Endothelial cell of umbilical vein (primary cell): ENCODE measurements at regions not wholly inside any gene's neighbourhood (a gene's known extent, or its start where the extent isn't known, plus 50 kb on each side); places are given as distances from the start of the nearest gene placed in this dataset.

Experiments
- BruUV-seq: library from RNA; stranded (reverse); fragments of 400-500 nt; replicated peaks from 2 replicates; lab custom pipeline; 2021; lab: Mats Ljungman, UMichigan
- CTCF ChIA-PET: fragments of 300-600, 350-600 bp; sonication (Branson Sonifier 250); formaldehyde crosslinking; loops from one replicate; lab custom pipeline; 2021; ENCODE audit warnings: antibody characterized with exemption, inconsistent platforms; lab: Charles Lee
- POLR2A ChIA-PET: fragments of 300-600, 350-600 bp; sonication (Branson Sonifier 250); formaldehyde crosslinking; loops from one replicate; lab custom pipeline; 2021; ENCODE audit warnings: antibody characterized with exemption, inconsistent platforms; lab: Charles Lee
- DNase-seq: peaks from one replicate; pipeline ENCODE4 v3.0.0-alpha.2; 2011; ENCODE audit warnings: low read depth, low spot score
- FAIRE-seq: peaks from 2 replicates; lab custom pipeline; 2011; peaks lifted over from hg19 to GRCh38; lab: Jason Lieb, UNC
- H2AFZ ChIP-seq: 2 replicates; pipeline ENCODE4 v1.6.0; 2012; ENCODE audit warnings: low read depth, low read length, control low read depth, inconsistent platforms
- H3K27ac ChIP-seq: 2 replicates; pipeline ENCODE4 v1.5.1; 2011; ENCODE audit warnings: low read depth, mild to moderate bottlenecking, control low read depth, low read length, moderate library complexity; ENCODE audit not compliant: insufficient read depth
- H3K27me3 ChIP-seq, 2 experiments: 2 replicates each; pipeline versions ENCODE4 v1.6.0 to v1.6.1; 2011; ENCODE audit warnings: low read length in 2 of 2, mixed read lengths in 1 of 2; ENCODE audit not compliant: control insufficient read depth in 2 of 2, insufficient read depth in 2 of 2
- H3K36me3 ChIP-seq, 2 experiments: 2 replicates in 1 of 2; 3 replicates in 1 of 2; pipeline ENCODE4 v1.5.1; 2011; ENCODE audit warnings: low read length in 2 of 2, mild to moderate bottlenecking in 1 of 2, moderate library complexity in 1 of 2; ENCODE audit not compliant: control insufficient read depth in 2 of 2, insufficient read depth in 2 of 2; ENCODE audit errors: extremely low read depth in 1 of 2
- H3K4me1 ChIP-seq: 3 replicates; pipeline ENCODE4 v1.5.1; 2011; ENCODE audit warnings: mild to moderate bottlenecking, low read length; ENCODE audit not compliant: control insufficient read depth, insufficient read depth; ENCODE audit errors: extremely low read depth
- H3K4me2 ChIP-seq: 2 replicates; pipeline ENCODE4 v1.6.1; 2011; ENCODE audit warnings: low read length, control low read depth, mixed read lengths; ENCODE audit not compliant: insufficient read depth
- H3K4me3 ChIP-seq, 3 experiments: fragments of 200-600 bp in 1 of 3; sonication (generic), shearing (Covaris generic) in 1 of 3; replicated peaks in 1 of 3; 2 replicates each; pipeline ENCODE4 v1.5.1; 2011 to 2016; ENCODE audit warnings: control low read depth in 3 of 3, low read length in 3 of 3, mild to moderate bottlenecking in 2 of 3, inconsistent platforms in 1 of 3, low read depth in 1 of 3, moderate library complexity in 1 of 3; ENCODE audit not compliant: insufficient read depth in 1 of 3
- H3K79me2 ChIP-seq: 2 replicates; pipeline ENCODE4 v1.6.0; 2012; ENCODE audit warnings: low read length, inconsistent platforms; ENCODE audit not compliant: control insufficient read depth, insufficient read depth
- H3K9ac ChIP-seq: replicated peaks from 2 replicates; pipeline ENCODE3; 2011; ENCODE audit warnings: low read length, control low read depth; ENCODE audit not compliant: insufficient read depth; ENCODE audit errors: extremely low read depth
- H3K9me1 ChIP-seq: replicated peaks from 3 replicates; pipeline ENCODE4 v1.6.0; 2011; ENCODE audit warnings: mild to moderate bottlenecking, low read length; ENCODE audit not compliant: control insufficient read depth, insufficient read depth; ENCODE audit errors: extremely low read depth
- H3K9me3 ChIP-seq: replicated peaks from 2 replicates; pipeline ENCODE4 v1.5.1; 2012; ENCODE audit warnings: low read length, inconsistent platforms; ENCODE audit not compliant: control insufficient read depth, insufficient read depth
- H4K20me1 ChIP-seq: replicated peaks from 2 replicates; pipeline ENCODE3; 2011; ENCODE audit warnings: mild to moderate bottlenecking, low read length; ENCODE audit not compliant: control insufficient read depth, insufficient read depth; ENCODE audit errors: extremely low read depth
- EZH2 ChIP-seq: IDR thresholded peaks from 2 replicates; pipeline ENCODE4 v1.6.1; 2012; ENCODE audit warnings: borderline replicate concordance, low read depth, mild to moderate bottlenecking, moderate library complexity, low read length, inconsistent platforms; ENCODE audit not compliant: severe bottlenecking
- FOS ChIP-seq: IDR thresholded peaks from 2 replicates; pipeline ENCODE4 v1.6.1; 2011; ENCODE audit warnings: mild to moderate bottlenecking, low read length, moderate library complexity, borderline replicate concordance; ENCODE audit not compliant: insufficient read depth
- GATA2 ChIP-seq: IDR thresholded peaks from 2 replicates; pipeline ENCODE4 v1.7.0; 2011; ENCODE audit warnings: low read depth, mild to moderate bottlenecking, moderate library complexity, mixed read lengths, low read length; ENCODE audit not compliant: insufficient read length, insufficient read depth
- JUN ChIP-seq: IDR thresholded peaks from 2 replicates; pipeline ENCODE4 v1.6.1; 2011; ENCODE audit warnings: borderline replicate concordance, low read depth; ENCODE audit not compliant: insufficient read length, insufficient read depth
- MYC ChIP-seq: IDR thresholded peaks from one replicate; pipeline ENCODE4 v1.6.1; 2011; ENCODE audit warnings: mild to moderate bottlenecking, low read depth, low read length
- POLR2A ChIP-seq: IDR thresholded peaks from 2 replicates; pipeline ENCODE4 v1.6.1; 2012; ENCODE audit warnings: low read depth, mild to moderate bottlenecking, control low read depth, low read length
- POLR2AphosphoS5 ChIP-seq: IDR thresholded peaks from 2 replicates; pipeline ENCODE4 v1.6.1; 2012; ENCODE audit warnings: low read depth, mild to moderate bottlenecking, control low read depth, low read length, moderate library complexity; ENCODE audit not compliant: insufficient read depth
- dilution Hi-C: fragments of 300-500 bp; cut with MboI; formaldehyde crosslinking; loops from one replicate; pipeline ENCODE4 v1.15.0; 2019; ENCODE audit warnings: low sequenced_read_pairs; ENCODE audit not compliant: extremely low pct_ligation_motif_present
- intact Hi-C: fragments of 100-400 bp; cut with micrococcal nuclease; formaldehyde crosslinking; loops from one replicate; pipeline ENCODE4 v1.10.0; 2022
- TF ChIP-seq, protein P1 (sequence below): IDR thresholded peaks from 2 replicates; pipeline ENCODE4 v1.6.1; 2011; ENCODE audit not compliant: insufficient read depth, insufficient read length
- TF ChIP-seq, protein P2 (sequence below), 2 donors: IDR thresholded peaks; 1 replicate in 1 of 2; 2 replicates in 1 of 2; pipeline ENCODE4 v1.5.1; 2011; ENCODE audit warnings: low read length in 2 of 2, mild to moderate bottlenecking in 2 of 2, moderate library complexity in 2 of 2, control low read depth in 1 of 2, inconsistent platforms in 1 of 2, low read depth in 1 of 2; ENCODE audit not compliant: insufficient read depth in 1 of 2; ENCODE audit errors: extremely low read depth in 1 of 2

DNA sequence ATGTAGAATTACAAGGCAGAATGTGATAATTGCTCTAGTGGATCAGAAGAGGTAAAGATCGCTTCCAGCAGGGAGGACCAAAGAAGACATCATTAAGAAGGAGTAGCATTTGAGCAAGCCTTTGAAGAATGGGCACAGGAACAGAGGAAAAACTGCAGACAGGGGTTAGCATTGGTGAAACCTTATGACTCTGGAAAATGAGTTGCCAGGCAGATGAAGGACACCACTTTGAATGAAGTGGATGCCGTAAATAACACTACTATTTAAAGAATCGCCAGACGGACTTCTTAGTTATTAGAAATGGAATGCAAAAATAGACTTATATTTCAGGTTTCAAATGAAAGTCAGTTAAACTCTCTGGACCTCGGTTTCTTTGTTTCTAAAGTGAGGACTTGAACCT is 727.7 kb downstream of the USP25 start:
- Histone ChIP-seq H3K4me2 (no peak overlapping the region), H3K9me1 (no peaks in the 10 kb centered on the region), H2AFZ (no peak overlapping the region), H3K27me3 (no peaks in the 10 kb centered on the region), H3K79me2 (peaks cover 36% of the 10 kb centered on the region), H3K4me1 (no peaks in the 10 kb centered on the region), H3K4me3 (no peak overlapping the region), H3K36me3 (no peaks in the 10 kb centered on the region), H3K9ac (no peak overlapping the region), H3K27ac (no peak overlapping the region), H4K20me1 (peaks cover 3% of the 10 kb centered on the region), H3K9me3 (no peaks in the 10 kb centered on the region)
- TF ChIP-seq GATA2 (no peak), POLR2A (no peak), JUN (no peak), FOS (no peak), EZH2 (no peak), POLR2AphosphoS5 (no peak), MYC (no peak)
- TF ChIP-seq, protein P1, sequence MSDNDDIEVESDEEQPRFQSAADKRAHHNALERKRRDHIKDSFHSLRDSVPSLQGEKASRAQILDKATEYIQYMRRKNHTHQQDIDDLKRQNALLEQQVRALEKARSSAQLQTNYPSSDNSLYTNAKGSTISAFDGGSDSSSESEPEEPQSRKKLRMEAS = no peak
- TF ChIP-seq, protein P2, sequence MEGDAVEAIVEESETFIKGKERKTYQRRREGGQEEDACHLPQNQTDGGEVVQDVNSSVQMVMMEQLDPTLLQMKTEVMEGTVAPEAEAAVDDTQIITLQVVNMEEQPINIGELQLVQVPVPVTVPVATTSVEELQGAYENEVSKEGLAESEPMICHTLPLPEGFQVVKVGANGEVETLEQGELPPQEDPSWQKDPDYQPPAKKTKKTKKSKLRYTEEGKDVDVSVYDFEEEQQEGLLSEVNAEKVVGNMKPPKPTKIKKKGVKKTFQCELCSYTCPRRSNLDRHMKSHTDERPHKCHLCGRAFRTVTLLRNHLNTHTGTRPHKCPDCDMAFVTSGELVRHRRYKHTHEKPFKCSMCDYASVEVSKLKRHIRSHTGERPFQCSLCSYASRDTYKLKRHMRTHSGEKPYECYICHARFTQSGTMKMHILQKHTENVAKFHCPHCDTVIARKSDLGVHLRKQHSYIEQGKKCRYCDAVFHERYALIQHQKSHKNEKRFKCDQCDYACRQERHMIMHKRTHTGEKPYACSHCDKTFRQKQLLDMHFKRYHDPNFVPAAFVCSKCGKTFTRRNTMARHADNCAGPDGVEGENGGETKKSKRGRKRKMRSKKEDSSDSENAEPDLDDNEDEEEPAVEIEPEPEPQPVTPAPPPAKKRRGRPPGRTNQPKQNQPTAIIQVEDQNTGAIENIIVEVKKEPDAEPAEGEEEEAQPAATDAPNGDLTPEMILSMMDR (IDR thresholded peaks at IDR 0.05; ENCODE audit: extremely low read depth in 1 of 2, insufficient read depth in 1 of 2, low read depth in 1 of 2, low read length in 2 of 2) = no peak
- BruUV-seq = no TSS peak
- DNase-seq (no peak), FAIRE-seq (no peak)
- intact Hi-C loops = no loop called here
- dilution Hi-C loops = no loop called here
- CTCF ChIA-PET = no interaction called here
- POLR2A ChIA-PET = no interaction called here
